Activated gamma-delta T cell treated with Interleukin-2 at 50 U/mL for 16 hours (primary cell): ENCODE measurements at regions not wholly inside any gene's neighbourhood (a gene's known extent, or its start where the extent isn't known, plus 50 kb on each side); places are given as distances from the start of the nearest gene placed in this dataset.
"Not testable (repeated sequence)": the region's sequence is repeated elsewhere in the genome, so short reads cannot be mapped to it uniquely, and the experiment has no call there.

ENCODE experiments used
- DNase-seq: peaks from one replicate; pipeline ENCODE4 v3.0.0-alpha.2; 2020

DNA sequence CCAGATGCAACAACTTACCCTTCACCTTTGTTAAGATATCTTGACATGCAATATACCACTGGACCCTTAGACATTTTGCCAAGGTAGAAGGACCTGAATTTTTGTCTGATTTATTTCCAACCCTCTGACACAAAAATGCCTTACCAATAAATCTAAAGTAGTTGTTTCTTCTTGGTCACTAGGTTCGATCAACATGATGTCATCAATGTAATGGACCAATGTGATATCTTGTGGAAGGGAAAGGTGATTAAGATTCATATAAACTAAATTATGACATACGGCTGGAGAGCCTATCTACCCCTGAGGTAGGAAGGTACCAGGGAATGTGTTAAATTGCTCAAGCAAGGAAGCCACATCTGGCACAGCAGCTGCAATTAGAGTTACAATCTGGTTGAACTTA is 67.7 kb upstream of the SERPINE2 start:
- DNase-seq: no peak

DNA sequence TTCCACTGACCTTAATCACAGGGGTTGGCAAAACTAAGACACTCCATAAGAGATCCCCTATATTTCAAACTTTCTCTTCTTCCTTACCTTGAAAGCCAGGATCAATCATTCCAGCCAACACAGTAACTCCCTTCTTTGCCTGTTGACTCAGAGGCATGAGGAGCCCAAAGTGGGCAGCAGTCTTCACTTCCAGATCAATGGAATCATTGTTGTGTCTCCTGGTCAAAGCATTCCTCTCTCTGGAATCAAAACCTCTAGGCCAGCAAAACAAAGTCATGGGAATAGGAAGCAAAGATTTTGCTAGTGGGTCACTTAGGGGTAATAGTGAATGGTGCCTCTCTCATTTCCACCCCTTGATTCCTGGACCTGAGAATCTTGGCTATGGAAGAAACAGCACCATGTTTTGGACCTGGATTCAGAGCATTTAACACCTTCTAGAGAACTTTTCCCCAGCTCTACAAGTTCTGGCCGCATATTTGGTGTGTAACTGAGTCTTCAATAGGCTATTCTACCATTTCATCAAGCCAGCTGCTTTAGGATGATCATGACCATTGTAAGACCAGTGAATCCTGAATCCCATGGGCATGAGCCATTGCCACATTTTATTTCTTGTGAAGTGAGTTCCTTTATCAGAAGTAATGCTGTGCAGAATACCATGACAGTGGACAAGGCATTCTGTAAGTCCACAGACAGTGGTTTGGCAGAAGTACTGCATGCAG is 65.7 kb upstream of the SERPINE2 start:
- DNase-seq: no peak

GRCh38 chr2:224103651-224104050 is 64.6 kb upstream of the SERPINE2 start:
- no peak for DNase-seq

- no peak for DNase-seq
Measured at GRCh38 chr2:224102991-224103390, 63.9 kb upstream of the SERPINE2 start.

GRCh38 chr2:224101820-224102630 is 62.9 kb upstream of the SERPINE2 start:
- no peak for DNase-seq

- no peak for DNase-seq
Measured at GRCh38 chr2:224099861-224100643, 61.0 kb upstream of the SERPINE2 start.

DNA sequence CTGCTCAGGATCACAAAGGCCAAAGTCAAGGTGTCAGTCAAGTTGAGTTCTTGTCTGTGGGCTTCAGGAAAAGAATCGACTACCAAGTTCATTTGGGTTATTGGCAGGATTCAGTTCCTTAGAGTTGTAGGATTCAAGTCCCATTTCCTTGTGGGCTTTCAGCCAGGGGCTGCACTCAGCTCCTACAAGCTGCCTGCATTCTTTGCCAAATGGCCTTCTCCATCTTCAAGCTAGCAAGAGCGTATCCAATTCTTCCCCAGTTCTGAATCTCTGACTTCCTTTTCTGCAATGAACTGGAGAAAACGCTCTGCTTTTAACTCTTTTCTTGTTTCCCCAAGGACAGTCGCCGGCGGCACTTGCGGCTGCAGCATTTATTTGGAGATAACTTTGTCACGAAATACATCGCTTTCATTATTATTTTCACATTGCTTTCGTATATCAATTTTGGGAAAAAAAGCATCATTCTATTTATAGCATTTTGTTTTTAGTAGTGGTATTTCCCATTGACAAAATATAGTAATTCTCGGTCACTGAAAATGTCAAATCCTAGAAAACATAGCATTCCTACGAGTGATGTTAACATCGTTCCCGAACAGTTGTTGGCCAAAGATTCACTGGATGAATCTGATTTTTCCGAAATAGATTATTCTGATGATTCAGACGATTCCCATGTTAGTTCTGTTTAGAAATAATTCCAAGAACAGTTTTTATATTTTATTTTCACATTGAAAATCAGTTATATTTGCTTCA is 59.6 kb upstream of the SERPINE2 start:
- DNase-seq: no peak

DNA sequence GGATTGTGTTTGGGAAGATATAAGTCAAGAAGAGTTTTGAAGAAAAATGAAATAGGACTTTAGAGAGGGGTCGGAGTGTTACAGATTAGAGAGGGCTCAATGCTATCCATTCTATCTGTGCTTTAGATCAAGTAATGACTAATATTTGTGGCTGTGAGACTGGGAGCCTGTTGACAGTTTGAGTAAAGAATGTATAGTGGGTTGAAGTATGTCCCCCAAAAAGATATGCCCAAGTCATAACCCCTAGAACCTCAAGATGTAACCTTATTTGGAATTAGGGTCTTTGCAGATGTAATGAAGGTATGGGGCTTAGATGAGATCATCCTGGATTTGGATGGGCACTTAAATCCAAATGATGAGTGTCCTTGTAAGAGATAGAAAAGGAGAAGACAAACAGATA is 55.3 kb upstream of the SERPINE2 start:
- no peak for DNase-seq

GRCh38 chr2:224091671-224092070 is 52.6 kb upstream of the SERPINE2 start:
- DNase-seq: not testable (repeated sequence)

GRCh38 chr2:224089606-224090005 is 50.5 kb upstream of the SERPINE2 start:
- DNase-seq: not testable (repeated sequence)
